Liver (tissue), 3 donors: ENCODE measurements at regions not wholly inside any gene's neighbourhood (a gene's known extent, or its start where the extent isn't known, plus 50 kb on each side); places are given as distances from the start of the nearest gene placed in this dataset.

Source experiments
- CTCF ChIP-seq: fragments of 150-350 bp; IDR thresholded peaks from 2 replicates; pipeline ENCODE4 v1.5.1; 2017; ENCODE audit warnings: improper control_type of control experiment, low read depth, low read length; ENCODE audit not compliant: missing input control
- TAF1 ChIP-seq: conservative IDR thresholded peaks from 2 replicates; pipeline ENCODE4 v1.6.1; 2016; ENCODE audit warnings: antibody characterized with exemption, mild to moderate bottlenecking
- donor health status: healthy.
- donor health status: healthy.

GRCh38 chr12:87612996-87613395 is 416.2 kb downstream of the C12orf50 start:
- TF ChIP-seq CTCF (no peak), TAF1 (no peak)
